NCI-H526 treated with DMSO at 0.1 percent for 48 hours (cell line): ENCODE measurements at regions not wholly inside any gene's neighbourhood (a gene's known extent, or its start where the extent isn't known, plus 50 kb on each side); places are given as distances from the start of the nearest gene placed in this dataset.
"Not testable (repeated sequence)": the region's sequence is repeated elsewhere in the genome, so short reads cannot be mapped to it uniquely, and the experiment has no call there.

ENCODE experiments used
- DNase-seq: peaks from one replicate; lab custom pipeline; 2025; lab: John Stamatoyannopoulos, UW

- DNase-seq, result no peak
These were observed 458.2 kb downstream of the GADD45G start for GRCh38 chr9:90062982-90063381.

- no peak for DNase-seq
These were observed 459.4 kb downstream of the GADD45G start for GRCh38 chr9:90064248-90064647.

GRCh38 chr9:90064971-90065370, 460.2 kb downstream of the GADD45G start:
- no peak for DNase-seq

DNA sequence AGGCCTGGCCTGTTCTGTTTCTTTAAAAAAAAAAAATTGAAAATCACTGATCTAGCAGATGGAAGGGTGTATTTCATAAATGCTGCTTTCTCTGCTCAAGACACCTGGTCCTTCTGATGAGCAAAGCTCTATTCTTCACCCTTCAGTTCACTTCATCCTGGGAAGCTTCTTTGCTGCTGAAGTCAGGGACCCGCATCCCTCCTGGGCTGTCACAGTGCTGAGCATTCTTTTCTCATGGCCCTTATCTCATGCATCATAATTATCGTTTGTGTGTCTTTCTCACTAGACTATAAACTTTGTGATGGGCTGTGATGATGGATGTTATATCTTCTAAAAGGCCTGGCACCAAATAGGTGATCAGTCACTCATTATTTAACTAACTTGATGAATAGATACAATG, 461.0 kb downstream of the GADD45G start:
- no peak for DNase-seq

GRCh38 chr9:90069085-90069484, 464.3 kb downstream of the GADD45G start:
- no peak for DNase-seq

GRCh38 chr9:90070056-90070455, 465.2 kb downstream of the GADD45G start:
- DNase-seq, result no peak

- no peak for DNase-seq
These were observed 465.7 kb downstream of the GADD45G start for GRCh38 chr9:90070469-90070868.

DNA sequence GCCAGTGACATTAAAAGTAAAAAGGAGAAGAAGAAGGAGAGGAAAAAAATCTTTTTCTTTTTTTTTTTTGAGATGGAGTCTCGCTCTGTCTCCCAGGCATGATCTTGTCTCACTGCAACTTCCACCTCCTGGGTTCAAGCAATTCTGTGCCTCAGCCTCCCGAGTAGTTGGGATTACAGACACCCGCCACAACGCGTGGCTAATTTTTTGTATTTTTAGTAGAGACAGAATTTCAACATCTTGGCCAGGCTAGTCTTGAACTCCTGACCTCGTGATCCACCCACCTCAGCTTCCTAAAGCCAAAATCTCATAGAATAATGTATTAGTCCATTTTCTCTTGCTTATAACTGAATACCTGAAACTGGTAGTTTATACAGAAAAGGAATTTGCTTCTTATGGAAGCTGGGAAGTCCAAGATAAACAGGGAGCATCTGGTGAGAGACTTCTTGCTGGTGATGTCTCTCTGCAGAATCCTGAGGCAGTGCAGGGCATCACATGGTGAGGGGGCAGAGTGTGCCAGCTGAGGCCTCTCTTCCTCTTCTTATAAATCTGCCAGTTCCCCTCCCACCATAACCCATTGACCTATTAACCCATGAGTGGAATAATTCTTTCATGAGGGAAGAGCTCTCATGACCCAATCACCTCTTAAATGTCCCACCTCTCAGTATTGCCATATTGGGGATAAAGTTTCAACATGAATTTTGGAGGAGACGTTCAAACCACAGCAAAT, 466.3 kb downstream of the GADD45G start:
- no peak for DNase-seq

DNA sequence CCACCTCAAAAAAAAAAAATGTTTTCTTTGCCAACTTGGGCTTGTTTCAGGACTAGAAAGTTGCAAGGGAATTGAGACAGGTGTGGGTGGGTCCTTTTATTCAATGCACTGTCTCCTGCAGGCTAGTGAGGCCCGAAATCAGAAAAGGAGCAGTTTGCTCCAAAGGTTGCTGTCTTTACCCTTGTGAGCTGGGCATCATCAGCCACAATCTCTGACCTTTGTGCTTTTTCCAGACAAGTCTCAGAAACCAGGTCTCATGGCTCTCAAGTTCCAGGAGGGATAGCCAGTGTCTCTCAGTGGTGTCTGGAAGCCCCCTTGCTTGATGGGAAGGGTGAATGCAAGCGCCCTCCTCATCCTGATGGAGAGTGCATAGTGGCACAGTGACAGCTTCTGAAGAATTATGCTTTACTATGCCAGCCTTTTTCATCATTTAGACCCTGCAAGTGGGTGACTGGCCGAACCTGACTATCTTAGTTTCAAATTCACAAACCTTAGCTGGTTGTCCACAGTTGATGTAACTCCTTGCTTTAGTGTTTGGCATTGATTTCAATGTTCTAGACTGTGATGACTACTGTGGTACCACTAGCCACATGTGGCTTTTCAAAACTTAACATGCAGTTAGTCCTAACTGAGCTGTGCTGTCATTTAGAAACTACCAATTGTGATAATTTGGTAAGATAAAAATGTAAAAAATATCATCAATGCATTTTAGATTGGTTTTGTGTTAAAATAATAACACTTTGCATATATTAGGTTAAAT, 468.6 kb downstream of the GADD45G start:
- no peak for DNase-seq

GRCh38 chr9:90074316-90074962, 469.6 kb downstream of the GADD45G start:
- no peak for DNase-seq

GRCh38 chr9:90077598-90077997, 472.8 kb downstream of the GADD45G start:
- not testable (repeated sequence) for DNase-seq

GRCh38 chr9:90078988-90079421, 474.2 kb downstream of the GADD45G start:
- DNase-seq, result no peak

DNA sequence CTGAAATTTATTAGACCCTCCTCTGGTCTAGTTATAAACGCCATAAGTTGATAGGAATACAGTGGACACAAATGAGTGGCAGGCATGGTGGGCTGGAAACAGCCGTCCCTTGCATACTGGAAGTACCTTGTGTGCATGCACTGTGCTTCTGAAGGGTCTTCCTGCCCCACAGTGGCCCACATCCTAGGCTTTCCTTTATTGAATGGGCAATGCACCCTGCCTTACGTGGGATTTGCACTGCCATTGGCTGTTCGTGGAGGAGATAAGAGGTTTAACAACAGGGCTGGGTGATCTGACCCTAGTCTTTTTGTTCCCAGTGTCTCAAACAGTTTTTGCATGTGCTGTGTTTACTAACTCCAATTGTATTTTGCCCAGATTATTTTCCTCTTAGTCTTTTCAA, 480.8 kb downstream of the GADD45G start:
- DNase-seq, result no peak

GRCh38 chr9:90086101-90086511, 481.3 kb downstream of the GADD45G start:
- no peak for DNase-seq

GRCh38 chr9:90088434-90088833, 483.6 kb downstream of the GADD45G start:
- DNase-seq, result no peak

GRCh38 chr9:90088856-90089255, 484.0 kb downstream of the GADD45G start:
- DNase-seq, result no peak

DNA sequence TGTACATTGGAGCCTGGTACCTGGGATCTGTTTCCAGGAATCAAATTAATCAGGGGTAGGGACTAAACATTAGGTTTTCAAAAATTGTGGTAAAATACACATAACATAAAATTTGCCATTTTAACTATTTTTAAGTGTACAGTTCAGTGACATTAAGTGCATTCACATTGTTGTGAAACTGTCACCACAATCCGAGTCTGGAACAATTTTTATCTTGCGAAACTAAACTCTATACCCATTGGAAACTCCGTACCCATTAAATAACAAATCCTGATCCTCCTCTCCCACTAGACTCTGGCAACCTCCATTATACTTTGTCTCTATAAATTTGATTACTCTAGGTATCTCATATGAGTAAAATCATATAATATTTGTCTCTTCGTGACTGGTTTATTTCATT, 486.2 kb downstream of the GADD45G start:
- DNase-seq, result no peak

- no peak for DNase-seq
These were observed 487.7 kb downstream of the GADD45G start for GRCh38 chr9:90092508-90092907.

- DNase-seq, result peak; percentile 16
These were observed 490.9 kb downstream of the GADD45G start for GRCh38 chr9:90095682-90096081.

DNA sequence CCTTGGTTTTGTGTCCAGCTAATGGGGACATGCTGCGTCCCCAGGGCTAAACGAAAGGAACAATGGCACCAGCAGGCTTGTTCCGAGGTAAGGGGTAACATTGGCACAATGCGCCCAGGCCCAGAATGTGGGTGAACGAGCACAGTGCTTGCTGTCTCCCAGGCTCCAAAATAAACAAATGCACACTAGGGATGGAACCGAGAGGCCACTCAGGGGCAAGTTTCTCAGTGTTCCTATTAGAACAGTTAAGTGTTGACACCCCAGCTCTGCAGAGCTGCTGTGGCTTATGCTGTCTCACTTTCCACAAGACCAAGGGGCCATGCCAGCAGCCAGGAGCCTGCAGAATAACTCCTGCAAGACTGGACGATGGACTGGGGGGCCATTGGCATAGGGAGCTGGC, 492.4 kb downstream of the GADD45G start:
- no peak for DNase-seq

DNA sequence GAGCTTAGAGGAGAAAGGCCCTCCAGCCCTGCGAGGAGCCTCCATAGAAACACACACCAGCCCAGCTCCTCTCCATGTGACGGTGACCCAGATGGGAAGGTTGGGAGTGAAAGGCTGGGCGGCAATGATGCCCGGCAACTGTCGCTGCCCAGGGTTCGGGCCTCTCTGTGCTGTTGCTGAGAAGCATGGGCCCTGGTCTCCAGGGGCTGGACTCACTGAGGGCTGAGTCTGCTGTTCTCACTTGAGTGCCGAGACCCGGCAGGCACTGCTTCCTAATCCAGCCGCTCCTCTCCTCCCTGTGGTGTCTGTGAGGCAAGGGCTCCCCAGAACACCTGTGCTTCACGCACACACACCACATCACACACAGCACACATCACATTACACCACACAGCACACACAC, 493.6 kb downstream of the GADD45G start:
- DNase-seq, result no peak

GRCh38 chr9:90099262-90099963, 494.6 kb downstream of the GADD45G start:
- DNase-seq, result no peak
